Rectal smooth muscle tissue (tissue), 1 donor: ENCODE measurements at regions not wholly inside any gene's neighbourhood (a gene's known extent, or its start where the extent isn't known, plus 50 kb on each side); places are given as distances from the start of the nearest gene placed in this dataset.

Source experiments
- H3K27ac ChIP-seq: one replicate; pipeline ENCODE4 v1.7.0; 2013; ENCODE audit warnings: low read depth, low read length, inconsistent platforms
- H3K27me3 ChIP-seq: one replicate; pipeline ENCODE4 v1.7.0; 2013; ENCODE audit warnings: low read length; ENCODE audit not compliant: control insufficient read depth, insufficient read depth
- H3K36me3 ChIP-seq: one replicate; pipeline ENCODE4 v1.7.0; 2013; ENCODE audit warnings: low read length; ENCODE audit not compliant: control insufficient read depth, insufficient read depth
- H3K4me1 ChIP-seq: one replicate; pipeline ENCODE4 v1.7.0; 2013; ENCODE audit warnings: low read length; ENCODE audit not compliant: control insufficient read depth, insufficient read depth
- H3K4me3 ChIP-seq: one replicate; pipeline ENCODE4 v1.7.0; 2013; ENCODE audit warnings: low read length
- H3K9ac ChIP-seq: one replicate; pipeline ENCODE4 v1.7.0; 2013; ENCODE audit warnings: low read length

GRCh38 chr9:87127978-87128614, 180.8 kb upstream of the GAS1 start:
- peaks cover 4% of the 10 kb centered on the region for H3K4me1 ChIP-seq
- no peak overlapping the region for H3K9ac ChIP-seq
- H3K27ac ChIP-seq: no peak overlapping the region
- no peak overlapping the region for H3K4me3 ChIP-seq
- H3K27me3 ChIP-seq: no peaks in the 10 kb centered on the region
- no peaks in the 10 kb centered on the region for H3K36me3 ChIP-seq

- Histone ChIP-seq H3K4me1 (peaks cover 2% of the 10 kb centered on the region), H3K27ac (no peak overlapping the region), H3K9ac (no peak overlapping the region), H3K36me3 (no peaks in the 10 kb centered on the region), H3K27me3 (no peaks in the 10 kb centered on the region), H3K4me3 (no peak overlapping the region)
Observed at GRCh38 chr9:87128844-87129493, 181.7 kb upstream of the GAS1 start.

DNA sequence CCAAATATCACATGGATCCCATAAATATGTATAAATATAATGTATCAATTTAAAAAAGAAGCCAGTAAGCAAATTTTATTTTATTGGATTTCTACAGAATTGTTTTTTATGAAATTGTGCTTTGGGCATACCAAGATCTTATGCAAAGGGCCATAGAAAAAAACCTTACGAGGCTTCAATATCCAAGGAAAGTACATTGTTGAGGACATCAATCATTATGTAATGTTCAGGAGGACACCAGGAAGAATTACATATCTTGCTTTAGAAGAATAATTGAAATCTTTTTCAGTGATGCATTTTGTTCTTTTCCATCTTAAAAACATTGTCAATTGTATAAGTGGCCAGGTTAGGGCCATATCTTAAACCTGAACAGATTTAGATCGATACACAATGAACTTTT, 187.8 kb upstream of the GAS1 start:
- peaks cover 4% of the 10 kb centered on the region for H3K4me1 ChIP-seq
- H3K27me3 ChIP-seq: no peaks in the 10 kb centered on the region
- no peak overlapping the region for H3K27ac ChIP-seq
- H3K4me3 ChIP-seq: no peak overlapping the region
- H3K36me3 ChIP-seq: no peaks in the 10 kb centered on the region
- H3K9ac ChIP-seq: no peak overlapping the region

DNA sequence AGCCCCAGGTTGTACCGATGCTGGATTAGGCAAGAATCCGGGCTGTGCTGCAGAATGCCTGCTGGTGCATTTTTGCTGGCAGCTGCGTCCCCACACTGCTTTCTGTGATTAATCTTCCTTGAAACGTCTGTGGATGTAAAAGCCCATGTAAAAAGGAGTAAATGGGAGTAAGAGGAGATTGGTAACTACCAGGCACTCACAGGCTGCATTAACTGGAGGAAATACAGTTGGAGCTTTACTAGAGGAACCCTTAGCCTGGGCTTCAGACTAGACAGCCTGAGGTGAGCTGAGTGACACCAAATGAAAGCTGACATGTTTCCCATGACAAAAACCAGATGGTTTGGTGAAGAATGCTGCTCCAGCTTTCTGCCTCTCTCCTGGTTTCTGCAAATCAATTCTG, 190.4 kb upstream of the GAS1 start:
- Histone ChIP-seq H3K9ac (no peak overlapping the region), H3K27me3 (no peaks in the 10 kb centered on the region), H3K36me3 (no peaks in the 10 kb centered on the region), H3K27ac (no peak overlapping the region), H3K4me1 (peaks cover 4% of the 10 kb centered on the region), H3K4me3 (no peak overlapping the region)

DNA sequence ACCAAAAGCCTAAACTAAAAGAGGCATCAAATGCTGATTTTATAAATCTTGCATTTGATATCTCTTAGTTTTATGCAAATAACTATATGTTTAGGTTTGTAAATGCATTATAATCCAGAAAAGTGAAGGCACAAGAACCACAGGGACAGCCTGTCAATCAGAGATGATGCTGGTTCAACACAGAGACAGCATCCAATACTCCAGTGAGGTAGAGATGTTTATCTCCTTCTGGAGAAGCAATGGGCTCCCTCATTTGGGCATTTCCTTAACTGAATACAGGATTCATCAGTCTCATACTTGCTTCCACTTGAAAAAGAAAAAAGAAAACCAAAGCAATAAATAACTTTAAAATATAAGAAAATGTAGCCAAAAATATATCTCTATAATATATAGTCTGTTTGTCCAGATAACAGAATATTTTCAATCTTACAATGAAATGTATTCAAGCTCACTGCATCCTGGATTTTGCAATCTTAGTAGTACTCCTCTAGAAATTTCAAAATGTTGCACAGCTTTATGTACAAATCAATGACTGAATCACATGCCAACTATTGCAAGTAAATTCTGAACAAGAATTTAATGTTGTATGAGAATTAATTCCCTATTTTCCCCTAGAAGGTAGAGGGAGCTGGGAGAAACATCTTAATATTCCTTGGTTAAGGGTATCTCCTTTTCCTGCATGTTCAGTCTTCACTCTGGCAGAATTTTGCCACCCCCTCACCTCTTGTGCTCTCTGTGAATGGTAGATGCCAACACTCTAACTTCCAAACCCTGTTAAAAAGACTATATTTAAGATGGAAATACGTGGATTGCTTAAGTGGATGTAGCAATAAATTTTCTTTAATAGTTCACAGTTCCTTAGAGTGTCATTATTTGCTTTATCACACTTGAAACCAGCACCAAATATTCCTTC, 191.1 kb upstream of the GAS1 start:
- H3K27ac ChIP-seq: no peak overlapping the region
- H3K27me3 ChIP-seq: no peaks in the 10 kb centered on the region
- H3K4me3 ChIP-seq: no peak overlapping the region
- H3K9ac ChIP-seq: no peak overlapping the region
- H3K36me3 ChIP-seq: no peaks in the 10 kb centered on the region
- peaks cover 4% of the 10 kb centered on the region for H3K4me1 ChIP-seq

DNA sequence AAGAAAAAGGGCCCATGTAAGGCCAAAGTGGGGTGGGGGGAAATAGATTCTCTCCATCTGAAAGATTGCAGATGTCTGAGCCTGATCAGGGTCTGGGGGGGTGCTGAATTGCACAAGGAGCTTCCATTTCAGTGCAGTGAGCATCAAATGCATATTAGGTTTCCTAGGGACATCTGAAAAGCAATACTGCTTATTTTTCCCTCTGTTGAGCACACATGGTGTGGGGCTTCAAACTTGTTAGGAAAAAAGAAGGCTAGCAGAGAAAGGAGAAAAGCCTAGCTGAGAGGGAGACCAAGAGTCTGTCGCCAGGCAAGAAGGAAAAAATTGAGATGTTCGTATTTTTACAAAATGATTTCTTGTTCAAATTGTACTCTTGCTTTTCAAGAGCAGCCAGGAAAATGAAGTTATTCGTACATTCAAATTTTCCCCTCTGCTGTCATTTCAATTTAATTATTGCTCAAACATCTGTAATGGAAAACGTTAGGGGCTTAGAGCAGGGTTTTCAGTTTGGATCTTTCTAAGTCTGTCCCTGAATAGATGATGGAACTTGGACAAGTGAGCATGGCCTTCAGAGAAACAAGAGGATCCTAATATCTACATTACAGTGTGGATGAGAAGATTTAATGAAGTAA, 191.9 kb upstream of the GAS1 start:
- Histone ChIP-seq H3K4me1 (peaks cover 4% of the 10 kb centered on the region), H3K4me3 (no peak overlapping the region), H3K27ac (no peak overlapping the region), H3K27me3 (no peaks in the 10 kb centered on the region), H3K9ac (no peak overlapping the region), H3K36me3 (no peaks in the 10 kb centered on the region)

DNA sequence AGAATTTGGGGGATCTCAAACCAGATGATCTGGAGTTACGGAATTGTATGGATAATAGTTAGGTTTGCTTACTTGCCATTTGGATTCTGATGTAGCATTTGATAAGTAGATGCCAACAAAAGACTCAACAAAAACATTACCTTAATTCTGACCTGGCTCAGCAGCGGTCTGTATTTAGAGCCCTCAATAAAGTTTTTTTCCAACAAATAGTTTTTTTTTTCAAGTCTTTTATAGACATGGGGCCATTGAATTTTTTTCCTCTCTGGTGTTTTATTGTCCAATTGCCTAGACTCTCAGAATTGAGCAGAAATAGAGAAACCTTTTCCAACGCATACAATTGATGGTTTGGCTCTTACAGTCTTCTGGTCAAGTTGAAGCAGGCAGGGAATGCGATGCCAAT, 192.8 kb upstream of the GAS1 start:
- Histone ChIP-seq H3K4me3 (no peak overlapping the region), H3K4me1 (peaks cover 4% of the 10 kb centered on the region), H3K27me3 (no peaks in the 10 kb centered on the region), H3K27ac (no peak overlapping the region), H3K36me3 (no peaks in the 10 kb centered on the region), H3K9ac (no peak overlapping the region)

DNA sequence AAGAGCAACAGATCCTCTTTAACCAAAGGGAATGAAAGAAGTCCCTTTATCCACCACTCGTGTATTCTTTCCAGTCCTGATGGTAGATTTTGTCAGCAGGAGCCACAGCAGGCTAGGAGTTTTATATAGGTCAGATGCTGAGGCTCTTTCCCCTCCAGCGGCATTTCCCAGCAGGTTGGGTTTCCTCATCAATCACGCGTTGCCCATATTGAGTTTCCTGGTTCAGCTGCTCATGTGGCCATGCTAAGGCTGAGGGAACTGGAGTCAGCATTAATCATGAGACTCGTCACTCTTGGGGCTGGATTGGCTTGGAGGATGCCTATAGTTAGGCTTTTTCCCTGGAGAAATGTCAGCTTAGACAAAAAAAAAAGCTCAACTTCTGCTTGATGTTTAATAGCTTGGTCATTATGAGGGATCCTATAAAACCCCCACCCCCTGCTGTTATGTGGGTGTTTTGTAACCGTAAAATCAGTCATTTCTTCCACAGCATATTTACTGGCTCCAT, 193.4 kb upstream of the GAS1 start:
- H3K9ac ChIP-seq: no peak overlapping the region
- H3K36me3 ChIP-seq: no peaks in the 10 kb centered on the region
- H3K4me1 ChIP-seq: peaks cover 4% of the 10 kb centered on the region
- H3K27ac ChIP-seq: no peak overlapping the region
- no peak overlapping the region for H3K4me3 ChIP-seq
- no peaks in the 10 kb centered on the region for H3K27me3 ChIP-seq

- no peaks in the 10 kb centered on the region for H3K36me3 ChIP-seq
- no peak overlapping the region for H3K4me3 ChIP-seq
- H3K4me1 ChIP-seq: peaks cover 4% of the 10 kb centered on the region
- no peak overlapping the region for H3K9ac ChIP-seq
- no peak overlapping the region for H3K27ac ChIP-seq
- no peaks in the 10 kb centered on the region for H3K27me3 ChIP-seq
Observed at GRCh38 chr9:87141124-87141523, 193.8 kb upstream of the GAS1 start.

GRCh38 chr9:87146933-87147332, 199.6 kb upstream of the GAS1 start:
- Histone ChIP-seq H3K27ac (no peak overlapping the region), H3K27me3 (peaks cover 4% of the 10 kb centered on the region), H3K9ac (no peak overlapping the region), H3K36me3 (no peaks in the 10 kb centered on the region), H3K4me3 (no peak overlapping the region), H3K4me1 (peaks cover 10% of the 10 kb centered on the region)

- H3K27ac ChIP-seq: peak overlapping the region; percentile 95
- peak overlapping the region; percentile 39 for H3K4me3 ChIP-seq
- no peaks in the 10 kb centered on the region for H3K36me3 ChIP-seq
- H3K27me3 ChIP-seq: peaks cover 4% of the 10 kb centered on the region
- H3K4me1 ChIP-seq: peaks cover 10% of the 10 kb centered on the region
- no peak overlapping the region for H3K9ac ChIP-seq
Observed at GRCh38 chr9:87147839-87148238, 200.5 kb upstream of the GAS1 start.
